H1 (cell line): ENCODE measurements at regions not wholly inside any gene's neighbourhood (a gene's known extent, or its start where the extent isn't known, plus 50 kb on each side); places are given as distances from the start of the nearest gene placed in this dataset.

Source experiments
- CTBP2 ChIP-seq: IDR thresholded peaks from 2 replicates; pipeline ENCODE4 v1.7.0; 2011; ENCODE audit warnings: borderline replicate concordance, mild to moderate bottlenecking, moderate library complexity, mixed read lengths, low read length; ENCODE audit not compliant: insufficient read depth, insufficient read length
- RNF2 ChIP-seq: fragments of 200-900, 300-1000 bp; sonication (generic); IDR thresholded peaks from 2 replicates; pipeline ENCODE4 v1.7.1; 2016; ENCODE audit warnings: borderline replicate concordance, low read depth, mild to moderate bottlenecking, antibody characterized with exemption, low read length; ENCODE audit not compliant: poor library complexity, severe bottlenecking; ENCODE audit errors: missing control alignments
- TCF12 ChIP-seq: IDR thresholded peaks from 2 replicates; pipeline ENCODE4 v1.6.1; 2011; ENCODE audit warnings: low read depth, mild to moderate bottlenecking, low read length

DNA sequence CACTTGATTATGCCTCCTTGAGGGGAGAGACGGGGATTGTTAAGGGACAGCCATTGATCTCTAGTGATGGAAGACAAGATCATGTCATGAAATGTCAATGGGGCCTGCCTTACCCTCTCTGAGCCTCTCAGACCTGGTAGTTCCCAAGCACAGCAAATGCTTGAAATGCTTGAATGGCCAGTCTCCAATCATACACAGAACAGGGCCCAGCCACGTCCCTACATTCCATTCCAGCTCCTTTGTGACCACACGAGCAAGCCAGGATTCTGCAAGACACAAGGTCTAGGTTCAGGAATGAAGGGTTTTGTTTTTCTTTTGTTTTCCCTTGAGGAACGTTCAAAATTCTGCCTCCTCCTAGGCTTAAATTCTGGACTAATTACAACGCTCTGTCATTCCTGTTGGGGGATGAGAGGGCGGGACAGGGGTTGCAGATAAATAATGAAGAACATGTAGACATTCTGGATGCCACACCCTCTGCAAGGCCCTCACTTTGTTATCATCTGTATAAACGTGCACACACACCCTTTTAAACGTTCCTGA, 98.1 kb upstream of the YPEL5 start (continued):
- TF ChIP-seq RNF2 (no peak), CTBP2 (no peak), TCF12 (no peak)
